Panc1 (cell line): ENCODE measurements at regions not wholly inside any gene's neighbourhood (a gene's known extent, or its start where the extent isn't known, plus 50 kb on each side); places are given as distances from the start of the nearest gene placed in this dataset.

Experiments
- CTCF ChIP-seq: fragments of 450-650 bp; IDR thresholded peaks from 2 replicates; pipeline ENCODE4 v1.5.1; 2017; ENCODE audit warnings: mild to moderate bottlenecking
- POLR2AphosphoS5 ChIP-seq: IDR thresholded peaks from 2 replicates; pipeline ENCODE4 v1.6.1; 2012; ENCODE audit warnings: mild to moderate bottlenecking, low read depth, low read length, moderate library complexity
- REST ChIP-seq, 2 experiments: IDR thresholded peaks; 2 replicates each; pipeline ENCODE4 v1.6.1; 2011 to 2012; ENCODE audit warnings: low read depth in 2 of 2, control low read depth in 1 of 2, low read length in 1 of 2, mild to moderate bottlenecking in 1 of 2, moderate library complexity in 1 of 2; ENCODE audit not compliant: insufficient read depth in 1 of 2

GRCh38 chr13:111482126-111482525 is 161.7 kb downstream of the TEX29 start:
- TF ChIP-seq POLR2AphosphoS5 (no peak), CTCF (no peak), REST (IDR thresholded peaks at IDR 0.05; ENCODE audit: insufficient read depth in 1 of 2, low read depth in 2 of 2, low read length in 1 of 2) (no peak)
